HG03442 (cell line): ENCODE measurements at regions not wholly inside any gene's neighbourhood (a gene's known extent, or its start where the extent isn't known, plus 50 kb on each side); places are given as distances from the start of the nearest gene placed in this dataset.
"Not testable (repeated sequence)": the region's sequence is repeated elsewhere in the genome, so short reads cannot be mapped to it uniquely, and the experiment has no call there.

Source experiments
- ATAC-seq: cut with Tn5 transposase; IDR thresholded peaks from one replicate; pipeline ENCODE4 v1.9.1; 2021; ENCODE audit warnings: mild to moderate bottlenecking, moderate library complexity; ENCODE audit not compliant: unreplicated experiment

DNA sequence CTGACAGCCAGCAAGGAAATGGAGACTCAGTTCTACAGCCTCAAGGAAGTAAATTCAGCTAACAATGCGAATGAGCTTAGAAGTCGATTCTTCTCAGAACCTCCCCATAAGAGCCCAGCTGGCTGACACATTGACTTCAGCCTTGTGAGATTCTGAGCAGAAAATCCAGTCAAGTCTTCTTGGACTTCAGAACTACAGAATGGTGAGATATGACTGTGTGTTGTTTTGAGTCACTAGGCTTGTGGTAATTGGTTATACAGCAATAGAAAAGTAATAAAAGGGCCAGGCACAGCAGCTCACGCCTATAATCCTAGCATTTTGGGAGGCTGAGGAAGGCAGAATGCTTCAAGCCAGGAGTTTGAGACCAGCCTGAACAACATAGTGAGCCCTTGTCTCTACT is 161.8 kb upstream of the IVNS1ABP start:
- no peak for ATAC-seq

DNA sequence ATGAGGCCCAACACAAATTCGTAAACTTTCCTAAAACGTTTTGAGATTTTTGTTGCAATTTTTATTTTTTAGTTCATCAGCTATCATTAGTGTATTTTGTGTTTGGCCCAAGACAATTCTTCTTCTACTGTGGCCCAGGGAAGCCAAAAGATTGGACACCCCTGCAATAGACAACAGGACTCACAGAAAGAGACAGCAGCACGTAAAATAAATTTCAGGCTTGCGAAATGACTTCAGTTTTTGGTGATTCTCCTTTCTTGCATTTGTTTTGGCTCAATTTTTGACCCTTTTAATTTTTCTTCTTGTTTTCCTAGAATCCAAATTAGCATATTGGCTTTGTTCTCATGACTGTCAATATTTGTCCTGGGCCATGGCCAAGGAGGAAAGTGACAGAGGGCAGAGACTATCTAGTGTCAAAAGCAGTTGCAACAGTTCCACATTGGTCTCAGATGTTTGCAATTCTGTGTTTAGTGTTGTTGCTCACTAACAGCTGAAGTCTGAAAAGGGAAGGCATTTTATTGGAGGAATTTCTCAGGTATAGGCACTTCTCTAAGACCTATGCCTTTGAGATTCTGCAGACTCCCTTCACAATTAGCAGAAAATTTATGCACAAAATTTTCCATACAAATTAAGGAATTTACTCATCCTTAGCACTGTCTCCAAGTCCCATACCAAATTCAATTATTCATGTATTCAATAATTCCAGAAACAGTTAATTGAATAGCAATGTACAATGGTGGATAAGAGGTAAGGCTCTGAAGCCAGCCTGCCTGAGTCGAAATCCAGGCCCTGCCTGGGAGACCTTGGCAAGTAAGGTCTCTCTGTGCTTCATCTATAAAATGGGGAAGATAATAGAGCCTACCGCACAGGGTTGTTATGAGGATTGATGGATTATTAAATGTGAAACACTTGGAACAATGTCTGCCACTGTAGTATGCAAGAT is 160.9 kb upstream of the IVNS1ABP start:
- ATAC-seq: no peak

DNA sequence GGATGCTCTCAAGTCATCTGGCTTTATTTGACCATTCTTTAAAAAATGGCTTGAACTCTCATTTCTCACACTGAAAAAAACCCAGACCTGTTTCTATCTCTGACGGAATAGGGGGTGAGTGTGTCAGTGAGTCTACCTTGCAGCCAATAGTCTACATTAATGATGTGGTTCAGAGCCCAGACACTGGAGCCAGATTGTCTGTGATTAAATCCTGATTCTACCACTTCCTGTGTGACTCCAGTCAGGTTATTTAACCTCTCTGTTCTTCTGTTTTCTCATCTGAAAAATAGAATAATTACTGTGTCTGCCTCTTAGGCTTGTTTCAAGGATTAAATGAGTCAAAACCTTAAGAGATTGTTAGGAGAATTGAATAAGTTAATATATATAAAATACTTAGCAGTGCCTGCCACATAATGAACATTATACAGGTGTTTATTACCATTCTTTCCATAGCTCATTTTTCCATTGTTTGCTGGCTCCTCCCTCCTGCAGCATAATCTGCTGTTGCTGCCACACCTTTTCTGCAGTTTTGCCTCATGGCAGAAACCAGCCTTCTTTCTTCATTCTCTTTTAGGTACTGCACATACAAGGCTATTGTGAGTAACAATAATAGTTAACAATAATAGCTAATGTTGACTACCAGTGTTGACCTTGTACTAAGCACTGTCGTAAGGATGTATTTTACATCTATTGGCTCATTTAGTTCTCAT is 157.6 kb upstream of the IVNS1ABP start:
- ATAC-seq: no peak

DNA sequence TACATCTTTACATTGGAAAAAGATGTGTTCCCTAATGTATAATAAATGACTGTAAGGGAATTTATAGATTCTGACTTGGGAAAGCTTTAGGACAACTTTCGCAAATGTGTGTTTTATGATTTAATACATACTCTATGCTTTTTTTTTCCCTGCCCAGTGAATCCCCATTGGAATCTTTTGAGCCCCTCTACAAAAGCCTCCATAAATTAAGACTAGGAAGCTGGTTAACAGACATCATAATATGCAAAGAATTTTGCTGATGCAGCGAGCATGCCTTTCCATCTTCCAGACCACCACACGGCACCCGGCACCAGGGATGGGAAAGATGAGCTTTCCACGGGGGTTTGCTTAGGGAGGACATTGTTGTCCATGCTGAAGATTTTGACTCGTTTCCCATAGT is 156.1 kb upstream of the IVNS1ABP start:
- ATAC-seq: no peak

DNA sequence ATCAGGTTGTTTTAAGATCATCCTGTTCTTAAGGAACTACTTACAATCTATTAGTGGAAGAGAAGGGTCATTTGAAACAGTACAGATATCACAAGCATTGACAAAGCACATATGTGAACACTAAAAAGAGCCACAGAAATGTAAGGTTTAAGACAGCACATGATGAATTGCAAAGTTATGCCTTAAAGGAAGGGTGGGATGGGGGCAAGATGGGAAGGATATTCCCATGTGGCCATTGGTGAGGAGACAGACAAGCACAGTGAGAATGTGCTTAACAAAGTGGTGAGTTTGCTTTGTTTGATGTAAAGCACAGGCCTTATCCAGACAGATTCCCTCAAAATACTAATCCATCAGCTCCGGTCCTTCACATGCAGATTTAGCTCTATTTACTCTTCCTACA is 151.6 kb upstream of the IVNS1ABP start:
- ATAC-seq: no peak

DNA sequence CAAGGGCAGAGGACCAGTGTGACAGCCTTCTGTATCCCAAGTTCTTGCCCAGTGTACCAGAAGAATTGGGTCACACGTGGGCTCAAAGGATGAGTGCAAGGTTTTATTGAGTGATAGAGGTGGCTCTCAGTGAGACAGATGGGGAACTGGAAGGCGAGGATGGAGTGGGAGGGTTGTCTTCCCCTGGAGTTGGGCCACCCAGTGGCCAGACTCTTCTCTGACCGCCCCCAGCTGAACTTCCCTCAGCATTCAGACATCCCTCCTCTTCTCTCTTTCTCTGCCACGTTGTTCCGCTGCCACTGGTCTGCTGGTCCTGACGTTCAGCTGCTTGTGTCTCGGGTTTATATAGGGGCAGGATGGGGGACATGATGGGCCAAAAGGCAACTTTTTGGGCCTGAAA is 150.1 kb upstream of the IVNS1ABP start:
- ATAC-seq: no peak

DNA sequence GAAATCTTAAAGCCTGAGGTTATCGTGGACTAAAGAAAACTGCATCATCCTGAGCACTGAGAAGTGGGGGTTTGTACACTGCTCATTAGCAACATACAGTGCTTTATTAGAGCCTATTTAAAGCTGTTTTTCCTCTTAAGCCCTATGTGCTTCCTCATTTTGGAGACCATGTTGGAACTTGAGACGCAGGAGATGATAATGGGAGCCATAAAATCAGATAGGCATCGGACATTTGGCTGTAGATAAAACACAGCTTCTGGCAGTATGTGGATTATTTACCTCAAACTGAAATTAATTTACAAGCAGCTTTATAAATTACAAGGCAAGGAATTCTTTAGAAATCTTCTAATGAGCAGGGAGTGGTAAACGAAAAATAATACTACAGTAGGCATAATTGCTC is 147.7 kb upstream of the IVNS1ABP start:
- ATAC-seq: no peak

DNA sequence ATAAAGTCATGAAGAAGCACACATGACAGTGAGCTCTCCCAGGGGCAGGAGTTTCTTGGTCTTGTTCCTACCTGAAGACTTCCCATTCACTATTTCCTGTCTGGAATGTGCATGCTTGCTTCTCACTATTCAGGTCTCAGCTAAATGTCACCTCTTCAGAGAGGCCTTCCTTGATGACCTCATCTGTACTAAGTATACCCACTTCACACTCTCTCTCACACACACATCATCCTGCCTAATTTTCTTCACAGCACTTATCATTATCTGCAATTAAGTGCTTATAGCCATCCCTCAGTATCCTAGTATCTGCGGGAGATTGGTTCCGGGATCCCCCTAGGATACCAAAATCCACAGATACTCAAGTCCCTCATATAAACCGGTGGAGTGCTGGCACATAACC is 146.4 kb upstream of the IVNS1ABP start:
- ATAC-seq: no peak

DNA sequence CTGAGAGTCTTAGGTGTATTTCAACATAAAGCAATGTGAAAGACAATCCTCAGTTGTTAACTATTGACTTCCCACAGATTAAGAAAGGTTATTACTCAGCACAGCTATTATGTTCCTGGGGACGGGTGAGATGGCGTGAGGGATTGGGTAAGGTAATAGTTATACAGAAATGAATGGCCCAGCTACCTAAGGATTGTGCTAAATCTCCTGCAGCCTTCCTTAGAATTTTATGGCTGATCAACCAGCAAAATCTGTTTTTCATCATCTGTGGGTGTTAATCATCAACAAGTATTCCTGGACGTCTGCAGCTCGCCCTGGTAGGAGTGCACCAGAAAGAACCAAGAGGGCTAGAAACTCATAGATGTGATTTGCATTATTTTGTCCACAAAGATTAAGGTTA is 146.0 kb upstream of the IVNS1ABP start:
- ATAC-seq: no peak

DNA sequence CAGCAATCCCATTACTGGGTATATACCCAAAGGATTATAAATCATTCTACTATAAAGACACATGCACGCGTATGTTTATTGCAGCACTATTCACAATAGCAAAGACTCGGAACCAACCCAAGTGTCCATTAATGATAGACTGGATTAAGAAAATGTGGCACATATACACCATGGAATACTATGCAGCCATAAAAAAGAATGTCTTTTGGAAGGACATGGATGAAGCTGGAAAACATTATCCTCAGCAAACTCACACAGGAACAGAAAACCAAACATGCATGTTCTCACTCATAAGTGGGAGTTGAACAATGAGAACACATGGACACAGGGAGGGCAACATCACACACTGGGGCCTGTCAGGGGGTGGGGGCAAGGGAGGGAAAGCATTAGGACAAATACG is 143.7 kb upstream of the IVNS1ABP start:
- not testable (repeated sequence) for ATAC-seq

DNA sequence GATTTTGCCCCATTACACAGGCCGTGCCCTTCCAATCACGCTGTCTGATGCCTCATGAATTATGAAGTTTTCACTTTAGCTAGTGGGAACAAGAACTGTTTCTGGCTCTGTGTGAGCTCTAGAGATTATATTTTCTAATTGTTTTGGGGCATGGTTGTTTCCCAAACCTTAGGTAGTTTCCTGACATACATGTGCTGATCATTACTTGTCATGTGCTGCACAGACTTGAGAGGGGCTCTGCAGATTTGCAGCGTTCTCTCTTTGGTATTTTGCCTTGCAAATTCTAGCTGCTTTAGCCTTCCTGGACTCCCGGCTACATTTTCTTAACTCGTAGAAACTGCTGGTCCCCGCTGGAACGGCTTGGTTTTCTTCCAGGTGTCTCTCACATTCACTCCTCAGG is 142.1 kb upstream of the IVNS1ABP start:
- no peak for ATAC-seq

DNA sequence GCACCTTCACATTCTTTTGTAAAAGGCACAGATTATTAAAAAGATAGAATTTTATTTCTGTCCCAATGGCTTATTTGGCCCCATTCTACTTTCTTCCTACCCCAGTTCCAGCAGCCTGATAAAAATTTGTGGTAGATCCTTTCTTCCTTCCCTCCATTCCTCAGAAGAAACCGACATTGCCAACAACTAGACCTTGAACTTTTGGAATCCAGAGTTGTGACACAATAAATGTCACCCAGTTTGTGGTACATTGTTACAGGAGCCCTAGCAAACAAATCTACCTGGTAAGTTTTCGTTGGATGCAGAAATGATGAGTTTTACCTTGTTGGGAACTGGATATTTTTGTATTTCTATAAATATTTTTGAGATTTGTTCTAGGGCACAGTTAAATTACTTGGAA is 141.6 kb upstream of the IVNS1ABP start:
- ATAC-seq: no peak

DNA sequence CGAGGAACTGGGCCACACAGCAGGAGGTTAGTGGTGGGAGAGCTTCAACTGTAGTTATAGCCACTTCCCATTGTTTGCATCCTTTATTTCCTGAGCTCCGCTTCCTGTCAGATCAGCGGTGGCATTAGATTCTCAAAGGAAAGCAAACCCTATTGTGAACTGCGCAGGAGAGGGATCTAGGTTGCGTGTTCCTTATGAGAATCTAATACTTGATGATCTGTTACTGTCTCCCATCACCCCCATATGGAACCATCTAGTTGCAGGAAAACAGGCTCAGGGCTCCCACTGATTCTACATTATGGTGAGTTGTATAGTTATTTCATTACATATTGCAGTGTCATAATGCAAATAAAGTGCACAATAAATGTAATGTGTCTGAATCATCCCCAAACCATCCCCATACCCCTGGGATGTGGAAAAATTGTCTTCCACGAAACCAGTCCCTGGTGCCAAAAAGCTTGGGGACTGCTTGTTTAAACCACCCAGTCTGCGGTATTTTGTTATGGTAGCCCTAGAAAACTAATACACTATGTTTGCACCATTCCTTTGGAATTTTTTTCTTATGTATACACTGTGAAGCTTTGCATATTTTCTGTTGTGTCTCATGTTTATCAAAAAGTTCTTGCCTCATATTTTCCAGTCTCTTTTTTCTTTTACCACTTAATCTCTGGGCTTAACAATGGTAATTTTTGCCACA is 136.6 kb upstream of the IVNS1ABP start:
- ATAC-seq: no peak

DNA sequence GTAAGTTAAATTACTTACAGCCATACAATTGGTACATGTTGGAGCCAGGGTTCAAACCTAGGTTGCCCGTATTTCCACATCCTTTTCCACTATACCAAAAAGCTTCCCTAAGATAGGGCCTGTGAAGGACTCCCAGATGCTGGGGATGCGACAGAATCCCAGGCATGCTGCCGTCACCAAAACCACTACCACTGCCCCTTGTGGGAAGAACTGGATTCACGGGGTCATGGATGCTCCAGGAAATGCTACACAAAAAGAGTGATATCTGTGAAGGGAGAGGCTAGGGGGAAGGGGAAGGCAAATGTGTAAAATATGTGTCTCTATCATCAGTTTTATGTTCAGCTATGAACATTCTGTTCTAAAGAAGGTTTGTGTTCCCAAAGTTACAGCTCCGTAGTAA is 133.9 kb upstream of the IVNS1ABP start:
- ATAC-seq: no peak

DNA sequence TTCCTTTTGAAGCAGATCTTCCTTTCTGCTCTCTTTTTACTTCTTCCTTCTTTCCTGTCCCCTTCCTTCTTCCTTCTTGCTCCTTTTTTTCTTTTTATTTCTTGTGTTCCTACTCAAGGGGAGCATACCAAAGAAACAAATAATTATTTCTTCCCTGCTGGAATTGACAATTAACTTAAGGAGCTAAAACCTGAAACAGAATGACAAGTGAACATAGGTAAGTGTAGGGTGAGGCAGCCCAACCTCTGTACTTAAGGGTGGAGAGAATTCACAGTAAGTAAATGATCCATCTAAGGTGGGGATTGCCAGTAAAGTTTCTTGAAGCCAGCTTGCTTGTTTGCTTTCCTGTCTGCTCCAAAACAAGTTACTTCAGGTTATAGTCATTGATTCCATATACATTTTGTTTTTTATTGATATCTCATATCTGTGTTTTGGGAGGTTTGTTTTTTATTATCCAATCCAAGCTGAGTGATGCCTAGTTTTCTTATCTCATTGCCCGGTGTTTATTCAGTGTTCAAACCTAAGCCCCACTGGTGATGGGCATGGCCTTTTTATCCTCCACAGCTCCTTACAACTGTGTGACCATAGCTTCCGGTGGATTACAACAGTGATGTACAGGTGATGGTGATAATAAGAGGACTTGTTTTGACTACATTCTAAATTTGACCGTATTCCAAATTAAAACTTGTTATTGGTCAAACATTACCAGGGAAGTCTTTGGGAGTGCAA is 133.2 kb upstream of the IVNS1ABP start:
- ATAC-seq: no peak

DNA sequence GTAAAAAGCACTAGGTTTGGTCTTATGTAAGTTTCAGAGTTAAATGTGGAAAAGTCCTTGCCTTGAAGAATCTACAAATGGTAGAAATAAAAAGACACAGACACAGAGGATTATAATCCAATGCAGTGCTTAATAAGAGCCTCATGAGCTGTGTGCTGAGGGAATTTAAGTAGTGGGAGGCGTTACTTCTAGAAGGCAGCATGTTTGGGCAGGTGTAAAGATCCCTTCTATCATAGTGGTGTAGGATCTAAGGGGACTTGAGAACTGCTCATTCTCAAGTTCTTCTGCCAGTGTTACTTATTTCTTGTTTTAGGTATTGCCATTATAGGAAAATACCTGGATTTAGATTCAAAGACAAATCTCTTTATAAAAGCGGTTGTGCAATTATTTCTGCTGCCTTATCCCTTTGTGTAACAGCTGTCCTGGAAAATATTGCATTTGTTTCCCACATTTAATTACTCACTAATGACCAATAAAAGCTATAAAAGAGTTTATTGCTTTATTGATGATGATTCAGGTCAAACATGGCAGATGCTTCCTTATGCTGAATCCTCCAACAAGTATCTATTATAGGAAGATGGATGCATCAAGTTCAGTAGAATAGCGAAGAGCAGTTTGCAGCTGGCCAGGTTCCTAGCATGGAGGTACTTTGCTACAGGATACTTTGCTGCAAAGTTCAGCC is 132.5 kb upstream of the IVNS1ABP start:
- ATAC-seq: no peak

DNA sequence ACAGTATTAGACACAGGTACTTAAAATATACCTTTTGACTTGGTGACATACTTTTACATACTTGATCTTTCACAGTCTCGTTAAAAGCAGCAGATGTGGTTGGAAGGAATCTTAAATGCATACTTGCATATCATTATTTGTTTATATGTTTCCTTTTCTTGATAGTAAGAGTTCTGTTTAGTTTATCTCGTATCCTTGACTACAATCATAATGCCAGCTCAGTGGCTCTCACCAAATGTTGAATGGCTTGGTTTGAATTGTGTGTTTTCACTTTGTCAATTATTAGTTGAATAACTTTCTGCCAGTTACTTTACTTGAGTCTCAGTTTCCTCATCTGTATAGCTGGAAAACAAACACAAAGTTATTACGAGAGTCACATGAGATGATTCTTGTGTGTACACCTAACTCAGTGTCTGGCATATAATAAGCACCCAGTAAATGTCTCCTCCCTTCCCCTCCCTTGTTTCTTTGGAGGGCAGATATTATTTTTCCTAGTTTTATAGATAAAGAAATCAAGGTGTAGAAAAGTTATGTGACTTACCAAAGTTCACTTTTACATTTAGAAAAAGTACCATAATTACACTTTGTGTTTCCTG is 131.6 kb upstream of the IVNS1ABP start:
- no peak for ATAC-seq

DNA sequence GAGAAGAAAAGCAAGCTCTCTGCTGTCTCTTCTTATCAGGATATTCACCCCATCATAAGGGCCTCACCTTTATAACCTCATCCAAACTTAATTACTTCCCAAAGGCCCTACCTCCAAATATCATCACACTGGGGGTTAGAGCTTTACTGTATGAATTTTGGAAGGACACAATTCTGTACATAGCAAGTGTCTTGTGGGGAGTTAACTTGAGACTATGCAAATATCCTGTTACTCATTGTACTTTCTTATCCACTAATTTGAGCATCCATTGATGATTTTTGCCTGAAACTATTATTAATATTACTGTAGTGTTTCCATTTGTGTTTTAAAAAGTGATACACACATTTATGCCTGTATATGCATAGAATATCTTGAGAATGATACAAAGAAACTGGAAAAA is 129.1 kb upstream of the IVNS1ABP start:
- ATAC-seq: no peak

DNA sequence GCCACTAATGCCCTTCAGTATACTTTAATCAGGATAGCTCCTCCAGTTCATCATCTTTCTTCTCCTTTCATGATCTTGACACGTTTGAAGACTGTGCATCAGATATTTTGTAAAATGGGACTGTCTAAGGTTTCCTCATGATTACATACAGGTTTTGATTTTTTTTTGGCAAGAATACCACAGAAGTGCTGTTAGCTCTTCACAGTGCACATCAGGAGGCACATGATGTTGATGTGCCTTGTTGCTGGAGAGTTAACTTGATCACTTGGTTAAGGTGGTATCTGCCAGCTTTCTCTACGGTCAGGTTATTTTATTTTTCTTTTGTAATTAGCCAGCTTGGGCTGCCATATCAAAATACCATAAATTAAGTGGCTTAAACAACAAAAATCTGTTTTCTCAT is 128.6 kb upstream of the IVNS1ABP start:
- no peak for ATAC-seq

DNA sequence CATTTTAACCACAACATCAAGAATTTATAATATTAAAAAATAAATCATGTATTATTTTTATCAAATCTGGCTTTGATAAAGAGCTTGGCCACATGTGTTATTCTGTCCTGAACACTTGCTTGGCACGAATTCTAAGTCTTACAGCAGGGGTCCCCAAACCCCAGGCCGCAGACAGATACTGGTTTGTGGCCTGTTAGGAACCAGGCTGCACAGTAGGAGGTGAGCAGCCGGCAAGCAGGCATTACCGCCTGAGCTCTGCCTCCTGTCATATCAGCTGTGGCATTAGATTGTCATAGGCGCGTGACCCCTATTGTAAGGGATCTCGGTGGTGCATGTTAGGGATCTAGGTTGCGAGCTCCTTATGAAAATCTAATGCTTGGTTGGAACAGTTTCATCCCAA is 127.6 kb upstream of the IVNS1ABP start:
- ATAC-seq: no peak
